Upper lobe of right lung (tissue), 1 donor: ENCODE measurements at regions not wholly inside any gene's neighbourhood (a gene's known extent, or its start where the extent isn't known, plus 50 kb on each side); places are given as distances from the start of the nearest gene placed in this dataset.
A peak's percentile ranks its signal among the peaks of the same experiment; 100 is the strongest.
"Not testable (repeated sequence)": the region's sequence is repeated elsewhere in the genome, so short reads cannot be mapped to it uniquely, and the experiment has no call there.

Experiments used
- ATAC-seq: fragments of 200-7000 bp; cut with Tn5 transposase; one replicate; pipeline ENCODE4 v1.9.1; 2020; ENCODE audit warnings: mild to moderate bottlenecking, moderate library complexity
- DNase-seq: peaks from one replicate; pipeline ENCODE4 v3.0.0-alpha.2; 2020
- H3K27ac ChIP-seq: fragments of 200-600 bp; one replicate; pipeline ENCODE4 v1.8.0; 2022
- H3K27me3 ChIP-seq: fragments of 200-600 bp; one replicate; pipeline ENCODE4 v1.8.0; 2022; ENCODE audit warnings: mild to moderate bottlenecking
- H3K36me3 ChIP-seq: fragments of 200-600 bp; one replicate; pipeline ENCODE4 v1.8.0; 2022
- H3K4me1 ChIP-seq: fragments of 200-600 bp; one replicate; pipeline ENCODE4 v1.8.0; 2022
- H3K4me3 ChIP-seq: fragments of 200-600 bp; one replicate; pipeline ENCODE4 v1.8.0; 2022; ENCODE audit warnings: mild to moderate bottlenecking
- H3K9me3 ChIP-seq: fragments of 200-600 bp; one replicate; pipeline ENCODE4 v1.8.0; 2022
- intact Hi-C: fragments of 100-400 bp; cut with DNase I; formaldehyde crosslinking; loops from one replicate; pipeline ENCODE4 v1.11.0; 2022
- TF ChIP-seq, protein P1 (sequence below): fragments of 200-600 bp; IDR thresholded peaks from one replicate; pipeline ENCODE4 v1.8.0; 2022; ENCODE audit warnings: antibody characterized with exemption
- donor health status: DM: no; HTN: yes; CAD: no; lungs with severe emphysema.

DNA sequence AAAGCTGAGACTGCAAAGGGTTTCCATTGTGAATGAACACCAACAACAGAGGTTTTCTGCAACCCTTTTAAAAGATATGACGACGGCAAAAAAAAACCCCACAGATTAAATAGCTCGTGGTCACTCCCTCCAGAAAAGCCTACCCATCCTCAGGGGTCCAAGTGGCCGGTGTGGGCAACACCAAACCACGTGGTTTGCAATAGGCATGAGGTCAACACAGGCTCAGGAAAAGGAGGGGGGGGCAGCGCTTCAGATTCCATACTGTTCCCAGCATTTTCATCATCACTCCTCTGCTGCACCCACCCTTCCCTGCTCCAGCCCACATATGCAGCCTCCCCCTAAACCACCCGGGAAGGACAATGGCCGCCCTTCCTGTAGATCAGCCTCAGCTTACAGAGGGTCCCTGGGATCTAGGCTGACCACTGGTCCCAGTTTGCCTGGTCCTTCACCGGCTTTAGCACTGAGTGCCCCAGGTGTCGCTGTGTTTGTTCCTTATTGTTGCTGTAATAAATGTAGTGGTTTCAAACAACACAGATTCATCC, 122.8 kb upstream of the PHACTR3 start:
- DNase-seq, result no peak
- Histone ChIP-seq H3K27me3 (no peaks in the 10 kb centered on the region), H3K27ac (no peak overlapping the region), H3K4me1 (no peaks in the 10 kb centered on the region), H3K4me3 (no peak overlapping the region), H3K36me3 (no peaks in the 10 kb centered on the region), H3K9me3 (no peaks in the 10 kb centered on the region)
- ATAC-seq, result no peak
- intact Hi-C loops, result no loop called here
- TF ChIP-seq, protein P1, sequence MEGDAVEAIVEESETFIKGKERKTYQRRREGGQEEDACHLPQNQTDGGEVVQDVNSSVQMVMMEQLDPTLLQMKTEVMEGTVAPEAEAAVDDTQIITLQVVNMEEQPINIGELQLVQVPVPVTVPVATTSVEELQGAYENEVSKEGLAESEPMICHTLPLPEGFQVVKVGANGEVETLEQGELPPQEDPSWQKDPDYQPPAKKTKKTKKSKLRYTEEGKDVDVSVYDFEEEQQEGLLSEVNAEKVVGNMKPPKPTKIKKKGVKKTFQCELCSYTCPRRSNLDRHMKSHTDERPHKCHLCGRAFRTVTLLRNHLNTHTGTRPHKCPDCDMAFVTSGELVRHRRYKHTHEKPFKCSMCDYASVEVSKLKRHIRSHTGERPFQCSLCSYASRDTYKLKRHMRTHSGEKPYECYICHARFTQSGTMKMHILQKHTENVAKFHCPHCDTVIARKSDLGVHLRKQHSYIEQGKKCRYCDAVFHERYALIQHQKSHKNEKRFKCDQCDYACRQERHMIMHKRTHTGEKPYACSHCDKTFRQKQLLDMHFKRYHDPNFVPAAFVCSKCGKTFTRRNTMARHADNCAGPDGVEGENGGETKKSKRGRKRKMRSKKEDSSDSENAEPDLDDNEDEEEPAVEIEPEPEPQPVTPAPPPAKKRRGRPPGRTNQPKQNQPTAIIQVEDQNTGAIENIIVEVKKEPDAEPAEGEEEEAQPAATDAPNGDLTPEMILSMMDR, result no peak

DNA sequence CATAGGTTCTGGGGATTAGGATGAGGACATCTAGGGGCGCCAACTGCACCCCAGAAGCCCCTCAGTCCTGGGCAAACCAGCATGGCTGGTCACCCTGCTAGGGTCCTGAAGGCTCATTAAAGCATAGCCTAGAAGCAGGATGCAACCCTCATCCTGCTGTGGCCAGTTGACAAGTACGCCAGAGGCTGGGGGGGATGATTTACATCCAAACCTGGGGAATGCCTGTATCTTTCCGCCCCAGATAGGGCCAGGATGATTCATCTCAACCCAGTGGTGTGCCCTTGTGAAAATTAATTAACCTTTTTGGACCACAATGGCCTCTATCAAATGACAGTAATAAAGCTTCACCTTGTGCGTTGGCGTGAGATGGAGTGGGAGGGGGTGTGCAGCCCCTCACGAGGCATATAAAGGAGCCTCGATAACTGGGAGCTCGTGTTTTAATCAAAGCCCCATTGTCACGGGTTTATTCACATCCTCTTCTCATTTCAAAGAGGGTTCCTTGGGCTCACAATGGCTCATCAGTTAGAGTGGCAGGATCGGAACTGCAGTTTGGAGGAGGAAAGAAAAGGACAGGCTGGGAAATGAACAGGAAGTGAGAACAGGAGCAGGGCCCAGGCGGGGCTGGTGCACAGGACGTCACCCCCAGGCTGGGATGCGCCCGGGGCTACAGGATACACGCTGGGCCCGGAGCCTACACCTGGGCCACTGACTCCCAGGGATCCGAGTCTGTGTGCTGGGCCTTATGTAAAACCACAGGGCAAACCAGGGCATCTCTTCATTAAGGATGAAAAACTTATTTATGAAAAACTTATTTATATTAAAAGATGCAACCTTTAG, 121.8 kb upstream of the PHACTR3 start:
- Histone ChIP-seq H3K9me3 (no peaks in the 10 kb centered on the region), H3K27me3 (no peaks in the 10 kb centered on the region), H3K27ac (no peak overlapping the region), H3K36me3 (no peaks in the 10 kb centered on the region), H3K4me3 (no peak overlapping the region), H3K4me1 (no peaks in the 10 kb centered on the region)
- TF ChIP-seq, protein P1, result no peak
- ATAC-seq (no peak), DNase-seq (no peak)
- intact Hi-C loops, result no loop called here

DNA sequence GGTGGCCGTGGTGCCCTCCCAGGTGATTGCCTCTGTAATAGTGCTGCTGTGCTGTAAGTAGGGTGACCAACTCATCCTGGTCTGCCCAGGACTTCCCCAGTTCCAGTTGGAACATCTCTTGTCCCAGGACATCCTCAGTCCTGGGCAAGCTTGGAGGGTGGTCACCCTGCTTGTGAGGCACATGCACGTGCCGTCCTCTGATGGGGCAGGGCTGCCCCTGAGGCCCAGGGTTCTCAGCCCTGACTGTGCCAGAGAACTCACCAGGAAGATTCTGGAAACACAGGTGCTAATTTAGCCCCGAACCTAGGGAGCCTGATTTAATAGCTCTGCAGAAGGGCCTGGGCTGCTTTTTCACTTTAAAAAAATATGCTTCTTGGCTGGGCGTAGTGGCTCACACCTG, 120.9 kb upstream of the PHACTR3 start:
- H3K9me3 ChIP-seq, result no peaks in the 10 kb centered on the region
- DNase-seq, result no peak
- H3K36me3 ChIP-seq, result no peaks in the 10 kb centered on the region
- no peak overlapping the region for H3K27ac ChIP-seq
- no peaks in the 10 kb centered on the region for H3K4me1 ChIP-seq
- TF ChIP-seq, protein P1, result no peak
- ATAC-seq, result no peak
- no peaks in the 10 kb centered on the region for H3K27me3 ChIP-seq
- intact Hi-C loops, result no loop called here
- no peak overlapping the region for H3K4me3 ChIP-seq

DNA sequence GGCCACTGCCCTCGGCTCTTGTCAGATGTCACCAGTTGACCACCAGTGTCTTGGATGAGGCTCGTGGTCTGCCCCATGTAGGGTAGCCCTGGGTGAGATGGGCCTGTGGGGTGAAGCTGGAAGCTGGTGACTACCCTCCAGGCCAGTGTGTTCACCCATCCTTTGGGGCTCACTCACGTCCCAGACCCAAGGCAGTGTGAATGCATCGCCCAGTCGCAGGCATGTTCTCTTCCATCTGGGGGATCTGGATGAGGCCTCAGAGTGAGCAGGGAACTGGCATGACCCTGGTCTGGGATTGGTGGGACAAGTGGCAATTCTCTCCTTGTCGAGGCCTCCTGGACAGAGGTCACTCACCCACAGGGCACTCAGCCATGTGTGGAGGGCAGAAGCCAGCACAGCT, 120.1 kb upstream of the PHACTR3 start:
- no peaks in the 10 kb centered on the region for H3K9me3 ChIP-seq
- DNase-seq (peak; percentile 34), ATAC-seq (no peak)
- no peaks in the 10 kb centered on the region for H3K36me3 ChIP-seq
- TF ChIP-seq, protein P1, result no peak
- no peaks in the 10 kb centered on the region for H3K27me3 ChIP-seq
- intact Hi-C loops, result no loop called here
- no peaks in the 10 kb centered on the region for H3K4me1 ChIP-seq
- H3K27ac ChIP-seq, result no peak overlapping the region
- H3K4me3 ChIP-seq, result no peak overlapping the region

DNA sequence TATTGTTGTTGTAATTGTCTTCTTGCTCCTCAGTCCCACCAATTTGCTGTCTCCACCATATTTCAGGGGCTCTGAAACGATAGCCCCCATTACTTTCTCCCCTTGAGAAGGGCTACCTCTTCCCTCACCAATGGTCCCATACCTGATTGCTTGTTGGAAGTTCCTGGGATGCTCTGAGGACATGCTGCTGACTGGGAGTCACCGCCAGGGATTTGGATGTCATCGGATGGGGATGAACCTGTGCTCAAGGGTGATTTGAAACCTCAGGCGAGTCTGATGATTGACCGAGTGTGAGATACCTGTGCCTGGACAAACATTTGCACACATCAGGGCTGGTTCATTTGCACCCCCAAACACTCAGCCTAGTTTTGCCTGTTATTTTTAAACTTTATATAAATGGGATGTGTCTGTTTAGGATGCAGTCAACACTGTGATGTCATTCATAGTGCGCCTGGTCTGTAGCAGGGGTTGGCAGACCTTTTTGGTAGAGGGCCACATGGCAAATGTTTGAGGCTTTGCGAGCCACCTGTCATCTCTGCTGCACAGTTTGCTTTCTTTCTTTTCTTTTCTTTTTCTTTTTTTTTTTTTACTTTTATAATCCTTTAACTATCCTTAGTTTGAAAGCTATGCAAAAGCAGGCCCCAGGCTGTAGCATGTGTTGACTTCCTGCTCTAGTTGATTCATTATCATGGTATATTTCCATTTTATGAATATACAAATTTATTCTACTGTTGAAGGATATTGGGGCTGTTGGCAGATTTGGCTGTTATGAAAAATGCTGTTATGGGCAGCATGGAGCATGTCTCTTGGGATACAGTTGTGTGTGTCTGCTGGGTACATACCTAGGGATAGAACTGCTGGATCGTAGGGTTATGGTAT, 118.5 kb upstream of the PHACTR3 start:
- DNase-seq (no peak), ATAC-seq (no peak)
- no peaks in the 10 kb centered on the region for H3K27me3 ChIP-seq
- no peak overlapping the region for H3K27ac ChIP-seq
- no peak overlapping the region for H3K4me3 ChIP-seq
- TF ChIP-seq, protein P1, result no peak
- H3K4me1 ChIP-seq, result no peaks in the 10 kb centered on the region
- H3K36me3 ChIP-seq, result no peaks in the 10 kb centered on the region
- no peaks in the 10 kb centered on the region for H3K9me3 ChIP-seq
- intact Hi-C loops, result no loop called here

DNA sequence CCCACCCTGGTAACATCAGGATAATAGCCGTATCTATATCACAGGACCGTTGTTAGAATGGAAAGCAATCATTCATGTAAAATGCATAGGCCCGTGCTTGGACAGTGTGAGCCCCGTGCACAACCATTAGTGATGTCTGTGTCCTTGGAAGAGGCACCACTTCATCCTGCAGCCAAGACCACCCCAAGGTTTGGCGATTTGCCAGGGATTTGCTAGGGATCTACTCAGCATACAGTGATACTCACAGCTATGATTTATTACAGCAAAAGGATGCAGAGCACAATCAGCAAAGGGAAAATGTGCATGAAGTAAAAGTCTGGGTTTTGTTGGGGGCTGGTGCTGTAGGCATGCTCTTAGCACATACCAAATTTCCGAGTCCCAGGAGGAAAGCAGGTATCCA, 115.9 kb upstream of the PHACTR3 start:
- ATAC-seq, H3K4me3 ChIP-seq, H3K36me3 ChIP-seq, DNase-seq, intact Hi-C loops, H3K27ac ChIP-seq, H3K4me1 ChIP-seq, H3K9me3 ChIP-seq: not testable (repeated sequence)
- peaks cover 11% of the 10 kb centered on the region for H3K27me3 ChIP-seq

DNA sequence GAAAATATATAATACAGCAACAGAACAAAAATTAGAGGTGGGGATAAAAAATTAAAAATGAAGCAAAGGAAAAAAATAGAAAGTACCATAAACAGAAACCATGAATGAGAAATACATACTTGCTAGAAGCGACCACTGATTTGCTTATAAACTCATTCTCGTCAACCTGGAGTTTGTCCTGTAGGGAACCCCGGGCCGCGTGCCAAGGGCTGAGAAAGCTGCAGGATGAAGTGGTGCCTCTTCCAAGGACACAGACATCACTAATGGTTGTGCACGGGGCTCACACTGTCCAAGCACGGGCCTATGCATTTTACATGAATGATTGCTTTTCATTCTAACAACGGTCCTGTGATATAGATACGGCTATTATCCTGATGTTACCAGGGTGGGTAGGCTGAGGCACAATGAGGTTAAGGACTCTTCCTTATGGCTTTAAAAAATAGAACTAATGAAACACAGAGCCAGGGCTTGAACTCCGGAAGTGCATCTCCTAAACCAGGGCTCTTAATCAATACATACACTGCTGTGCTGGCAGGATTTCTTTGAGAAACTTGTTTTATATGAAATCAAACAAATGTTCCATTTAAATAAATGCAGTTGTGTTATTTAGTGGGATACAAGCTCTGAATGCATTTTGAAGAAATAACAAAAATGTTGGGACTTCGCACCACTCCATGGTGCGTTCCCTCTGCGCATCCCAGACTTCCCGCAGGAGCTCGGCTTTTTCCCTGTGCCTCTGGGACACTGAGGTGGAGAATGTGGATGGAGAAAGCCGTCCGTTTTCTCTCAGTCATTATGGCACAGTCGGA, 113.9 kb upstream of the PHACTR3 start:
- intact Hi-C loops, H3K36me3 ChIP-seq: not testable (repeated sequence)

More for the DNA sequence above, 113.9 kb upstream of the PHACTR3 start:
- H3K4me3 ChIP-seq, H3K9me3 ChIP-seq, H3K4me1 ChIP-seq, DNase-seq, ATAC-seq, H3K27ac ChIP-seq: not testable (repeated sequence)
- peaks cover 20% of the 10 kb centered on the region for H3K27me3 ChIP-seq
